Upper lobe of left lung (tissue), 4 donors: ENCODE measurements at regions not wholly inside any gene's neighbourhood (a gene's known extent, or its start where the extent isn't known, plus 50 kb on each side); places are given as distances from the start of the nearest gene placed in this dataset.
"Not testable (repeated sequence)": the region's sequence is repeated elsewhere in the genome, so short reads cannot be mapped to it uniquely, and the experiment has no call there.

Experiments used
- POLR2A ChIP-seq, 4 donors: fragments of 450-650 bp; IDR thresholded peaks; one replicate each; pipeline ENCODE4 v1.5.1; 2016 to 2017; ENCODE audit warnings: antibody characterized with exemption in 4 of 4, mild to moderate bottlenecking in 2 of 4
- POLR2AphosphoS5 ChIP-seq, 2 donors: sonication (generic); formaldehyde crosslinking; IDR thresholded peaks; one replicate each; pipeline ENCODE4 v1.5.1; 2017; ENCODE audit warnings: antibody characterized with exemption in 2 of 2
- TF ChIP-seq, protein P1 (sequence below), 6 experiments: fragments of 450-650 bp in 4 of 6; fragments of 200-600 bp in 2 of 6; sonication (generic) in 2 of 6; IDR thresholded peaks; one replicate each; pipeline ENCODE4 v1.5.1; 2016 to 2019; ENCODE audit warnings: antibody characterized with exemption in 6 of 6

DNA sequence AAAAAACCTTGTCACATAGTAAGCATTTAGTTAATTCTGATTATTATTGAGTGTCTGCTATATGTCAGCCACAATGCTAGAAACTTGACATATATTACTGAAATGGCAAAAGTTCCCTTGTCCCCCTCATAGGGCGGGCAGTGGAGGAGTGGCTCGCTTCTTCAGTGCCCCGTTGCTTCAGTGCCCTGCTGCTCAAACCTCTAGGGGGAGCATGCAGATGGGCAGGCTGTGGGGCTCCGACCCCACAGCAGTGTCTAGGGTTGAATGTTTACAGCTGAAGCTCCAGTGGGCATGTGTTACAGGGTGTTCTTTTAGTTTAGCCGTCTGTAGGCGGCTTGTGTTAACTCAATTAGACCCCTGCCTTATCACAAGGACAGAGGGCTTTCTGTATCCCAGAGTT, 86.5 kb upstream of the GPC3 start:
- TF ChIP-seq, protein P1, sequence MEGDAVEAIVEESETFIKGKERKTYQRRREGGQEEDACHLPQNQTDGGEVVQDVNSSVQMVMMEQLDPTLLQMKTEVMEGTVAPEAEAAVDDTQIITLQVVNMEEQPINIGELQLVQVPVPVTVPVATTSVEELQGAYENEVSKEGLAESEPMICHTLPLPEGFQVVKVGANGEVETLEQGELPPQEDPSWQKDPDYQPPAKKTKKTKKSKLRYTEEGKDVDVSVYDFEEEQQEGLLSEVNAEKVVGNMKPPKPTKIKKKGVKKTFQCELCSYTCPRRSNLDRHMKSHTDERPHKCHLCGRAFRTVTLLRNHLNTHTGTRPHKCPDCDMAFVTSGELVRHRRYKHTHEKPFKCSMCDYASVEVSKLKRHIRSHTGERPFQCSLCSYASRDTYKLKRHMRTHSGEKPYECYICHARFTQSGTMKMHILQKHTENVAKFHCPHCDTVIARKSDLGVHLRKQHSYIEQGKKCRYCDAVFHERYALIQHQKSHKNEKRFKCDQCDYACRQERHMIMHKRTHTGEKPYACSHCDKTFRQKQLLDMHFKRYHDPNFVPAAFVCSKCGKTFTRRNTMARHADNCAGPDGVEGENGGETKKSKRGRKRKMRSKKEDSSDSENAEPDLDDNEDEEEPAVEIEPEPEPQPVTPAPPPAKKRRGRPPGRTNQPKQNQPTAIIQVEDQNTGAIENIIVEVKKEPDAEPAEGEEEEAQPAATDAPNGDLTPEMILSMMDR (IDR thresholded peaks at IDR 0.05), result not testable (repeated sequence)
- not testable (repeated sequence) for TF ChIP-seq POLR2A, POLR2AphosphoS5 (IDR thresholded peaks at IDR 0.05)
